C4-2B (cell line): ENCODE measurements at regions not wholly inside any gene's neighbourhood (a gene's known extent, or its start where the extent isn't known, plus 50 kb on each side); places are given as distances from the start of the nearest gene placed in this dataset.
"Not testable (repeated sequence)": the region's sequence is repeated elsewhere in the genome, so short reads cannot be mapped to it uniquely, and the experiment has no call there.

Experiments used
- H3K27ac ChIP-seq: fragments of 450-650 bp; 2 replicates; pipeline ENCODE4 v1.5.1; 2017
- ZFX ChIP-seq: fragments of 450-650 bp; IDR thresholded peaks from 2 replicates; pipeline ENCODE4 v1.6.1; 2017
- TF ChIP-seq, protein P1 (sequence below): fragments of 450-650 bp; conservative IDR thresholded peaks from 2 replicates; pipeline ENCODE4 v1.5.1; 2017; ENCODE audit warnings: mild to moderate bottlenecking

GRCh38 chr13:89407357-89407756, 1736.2 kb downstream of the SLITRK5 start:
- H3K27ac ChIP-seq = no peak overlapping the region
- TF ChIP-seq ZFX = no peak
- TF ChIP-seq, protein P1, sequence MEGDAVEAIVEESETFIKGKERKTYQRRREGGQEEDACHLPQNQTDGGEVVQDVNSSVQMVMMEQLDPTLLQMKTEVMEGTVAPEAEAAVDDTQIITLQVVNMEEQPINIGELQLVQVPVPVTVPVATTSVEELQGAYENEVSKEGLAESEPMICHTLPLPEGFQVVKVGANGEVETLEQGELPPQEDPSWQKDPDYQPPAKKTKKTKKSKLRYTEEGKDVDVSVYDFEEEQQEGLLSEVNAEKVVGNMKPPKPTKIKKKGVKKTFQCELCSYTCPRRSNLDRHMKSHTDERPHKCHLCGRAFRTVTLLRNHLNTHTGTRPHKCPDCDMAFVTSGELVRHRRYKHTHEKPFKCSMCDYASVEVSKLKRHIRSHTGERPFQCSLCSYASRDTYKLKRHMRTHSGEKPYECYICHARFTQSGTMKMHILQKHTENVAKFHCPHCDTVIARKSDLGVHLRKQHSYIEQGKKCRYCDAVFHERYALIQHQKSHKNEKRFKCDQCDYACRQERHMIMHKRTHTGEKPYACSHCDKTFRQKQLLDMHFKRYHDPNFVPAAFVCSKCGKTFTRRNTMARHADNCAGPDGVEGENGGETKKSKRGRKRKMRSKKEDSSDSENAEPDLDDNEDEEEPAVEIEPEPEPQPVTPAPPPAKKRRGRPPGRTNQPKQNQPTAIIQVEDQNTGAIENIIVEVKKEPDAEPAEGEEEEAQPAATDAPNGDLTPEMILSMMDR = no peak

GRCh38 chr13:89432997-89433396, 1761.8 kb downstream of the SLITRK5 start:
- TF ChIP-seq, protein P1 = no peak
- TF ChIP-seq ZFX = no peak
- H3K27ac ChIP-seq = no peak overlapping the region

DNA sequence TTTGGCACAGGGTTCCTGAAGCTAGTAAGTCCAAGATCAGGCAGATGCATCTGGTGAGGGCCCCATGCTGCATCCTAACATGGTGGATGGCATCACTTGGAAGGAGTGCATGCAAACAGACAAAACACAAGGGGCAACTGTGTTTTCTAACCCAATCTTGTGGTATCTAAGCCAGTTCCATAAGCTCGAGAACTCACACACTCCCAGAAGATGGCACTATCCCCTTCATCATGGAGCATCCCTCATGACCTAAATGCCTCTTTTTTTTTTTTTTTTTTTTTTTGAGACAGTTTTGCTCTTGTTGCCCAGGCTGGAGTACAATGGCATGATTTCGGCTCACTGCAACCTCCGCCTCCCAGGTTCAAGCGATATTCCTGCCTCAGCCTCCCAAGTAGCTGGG, 1763.5 kb downstream of the SLITRK5 start:
- TF ChIP-seq, protein P1 = peak; percentile 13; the same call in 1 of the 2 replicates
- not testable (repeated sequence) for H3K27ac ChIP-seq

- no peak overlapping the region for H3K27ac ChIP-seq
- TF ChIP-seq, protein P1 = no peak
- TF ChIP-seq ZFX = no peak
Observed at GRCh38 chr13:89454681-89455080, 1783.5 kb downstream of the SLITRK5 start.

GRCh38 chr13:89455225-89455624, 1784.1 kb downstream of the SLITRK5 start:
- H3K27ac ChIP-seq = no peak overlapping the region

DNA sequence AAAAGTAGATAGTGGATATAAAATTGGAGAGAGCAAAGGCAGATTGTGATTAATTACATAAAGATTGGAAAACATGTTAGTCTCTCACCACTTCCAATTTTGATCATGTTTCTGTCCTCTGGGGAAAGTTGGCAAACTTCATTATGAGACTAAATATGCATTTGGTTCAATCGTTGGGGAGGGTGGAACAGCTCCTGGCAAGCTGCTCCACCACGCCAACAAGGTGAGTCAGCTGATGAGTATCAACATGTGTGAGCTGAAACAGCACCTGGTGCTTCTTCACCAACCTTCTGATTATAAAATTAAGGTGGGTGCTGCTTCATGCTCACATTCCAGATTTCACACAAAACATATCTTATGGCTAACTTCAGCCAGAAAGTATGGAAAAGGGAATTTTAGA, 1784.6 kb downstream of the SLITRK5 start:
- no peak for TF ChIP-seq ZFX
- TF ChIP-seq, protein P1 = no peak

More at GRCh38 chr13:89455225-89455624, 1784.1 kb downstream of the SLITRK5 start:
- TF ChIP-seq, protein P1 = no peak
- TF ChIP-seq ZFX = no peak

GRCh38 chr13:89457977-89458376, 1786.8 kb downstream of the SLITRK5 start:
- no peak overlapping the region for H3K27ac ChIP-seq
- TF ChIP-seq, protein P1 = no peak
- no peak for TF ChIP-seq ZFX

More for the DNA sequence above, 1784.6 kb downstream of the SLITRK5 start:
- H3K27ac ChIP-seq = no peak overlapping the region
